GM12891 (cell line): ENCODE measurements at regions not wholly inside any gene's neighbourhood (a gene's known extent, or its start where the extent isn't known, plus 50 kb on each side); places are given as distances from the start of the nearest gene placed in this dataset.

Source experiments
- DNase-seq: peaks from one replicate; pipeline ENCODE4 v3.0.0; 2011; ENCODE audit warnings: low spot score; ENCODE audit not compliant: insufficient read length
- FAIRE-seq: peaks from 2 replicates; lab custom pipeline; 2011; peaks lifted over from hg19 to GRCh38; lab: Jason Lieb, UNC
- PAX5 ChIP-seq: IDR thresholded peaks from 2 replicates; pipeline ENCODE4 v1.6.1; 2011; ENCODE audit warnings: low read length, moderate library complexity, mild to moderate bottlenecking; ENCODE audit not compliant: insufficient read depth, severe bottlenecking
- POLR2A ChIP-seq: IDR thresholded peaks from 2 replicates; pipeline ENCODE4 v1.6.1; 2011; ENCODE audit warnings: low read depth, low read length, control low read depth
- POLR2AphosphoS5 ChIP-seq: IDR thresholded peaks from 2 replicates; pipeline ENCODE4 v1.6.1; 2011; ENCODE audit warnings: low read depth, low read length, control low read depth
- POU2F2 ChIP-seq: IDR thresholded peaks from 2 replicates; pipeline ENCODE4 v1.6.1; 2011; ENCODE audit warnings: low read depth, mild to moderate bottlenecking, control low read depth, low read length, moderate library complexity
- SPI1 ChIP-seq: IDR thresholded peaks from 2 replicates; pipeline ENCODE4 v1.6.1; 2011; ENCODE audit warnings: low read depth, low read length, control low read depth
- TAF1 ChIP-seq: IDR thresholded peaks from 2 replicates; pipeline ENCODE4 v1.6.1; 2011; ENCODE audit warnings: low read depth, low read length, control low read depth

DNA sequence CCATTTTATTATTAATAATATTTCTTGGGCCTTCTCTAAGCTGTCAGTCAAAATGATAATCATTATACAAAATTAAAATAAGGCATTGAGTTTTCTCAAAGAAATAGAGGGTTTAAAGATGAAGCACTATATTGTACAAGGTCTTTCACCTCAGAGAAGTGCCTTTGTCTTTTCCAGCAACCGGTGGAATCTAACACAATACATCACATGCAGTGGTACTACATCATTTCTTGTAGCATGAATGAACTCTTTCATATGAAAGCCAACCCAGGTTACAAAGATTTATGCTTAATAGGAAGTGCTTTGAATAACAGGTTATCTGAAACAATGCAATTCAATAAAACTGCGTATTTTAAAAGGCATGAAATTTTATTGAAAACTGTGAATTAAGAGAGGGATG is 1620.8 kb downstream of the PCDH9 start:
- TF ChIP-seq SPI1 (no peak), POLR2AphosphoS5 (no peak), PAX5 (no peak), TAF1 (no peak), POU2F2 (no peak), POLR2A (no peak)
- DNase-seq (no peak), FAIRE-seq (no peak)

DNA sequence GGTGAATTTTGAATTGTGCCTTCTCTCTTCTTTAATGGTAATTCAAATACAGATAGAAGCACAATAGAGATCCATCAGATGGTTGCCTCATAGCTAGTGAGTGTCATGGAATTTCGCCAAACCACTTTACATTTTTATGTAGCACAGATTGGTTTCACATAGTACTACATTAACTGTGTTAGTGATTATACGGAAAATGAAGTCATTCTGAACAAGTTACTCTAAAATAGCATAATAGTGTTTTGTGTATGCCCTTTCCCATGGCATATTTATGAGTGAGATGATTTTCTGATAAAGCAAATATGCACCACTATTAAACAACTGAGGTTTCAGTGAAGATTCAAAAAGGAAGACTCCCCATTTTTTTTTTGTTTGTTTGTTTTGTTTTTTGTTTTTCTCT is 1623.5 kb downstream of the PCDH9 start:
- FAIRE-seq (no peak), DNase-seq (no peak)
- TF ChIP-seq POLR2AphosphoS5, result no peak
- no peak for TF ChIP-seq SPI1
- TF ChIP-seq POU2F2, result no peak
- no peak for TF ChIP-seq POLR2A
- no peak for TF ChIP-seq TAF1
- no peak for TF ChIP-seq PAX5

DNA sequence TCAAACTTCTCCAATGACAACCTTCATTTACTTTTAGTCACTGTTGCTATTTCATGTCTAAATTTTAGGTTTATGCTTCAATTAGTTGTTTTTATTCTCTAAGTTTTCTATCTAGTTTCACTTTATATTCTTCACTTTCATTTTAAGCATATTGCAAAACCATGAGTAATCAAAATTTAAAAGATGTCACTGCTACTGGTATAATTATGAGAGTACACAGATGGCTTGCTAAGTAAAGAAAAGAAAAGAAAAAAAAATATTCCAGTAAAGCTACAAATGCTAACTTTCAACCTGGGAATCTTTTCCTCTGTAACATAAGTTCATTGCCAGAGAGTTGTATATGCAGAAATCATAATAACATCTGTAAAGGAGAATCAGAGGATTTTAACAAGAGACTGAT is 1624.7 kb downstream of the PCDH9 start:
- no peak for DNase-seq
- TF ChIP-seq TAF1 (no peak), PAX5 (no peak), SPI1 (no peak), POLR2AphosphoS5 (no peak), POU2F2 (no peak), POLR2A (no peak)
- no peak for FAIRE-seq

DNA sequence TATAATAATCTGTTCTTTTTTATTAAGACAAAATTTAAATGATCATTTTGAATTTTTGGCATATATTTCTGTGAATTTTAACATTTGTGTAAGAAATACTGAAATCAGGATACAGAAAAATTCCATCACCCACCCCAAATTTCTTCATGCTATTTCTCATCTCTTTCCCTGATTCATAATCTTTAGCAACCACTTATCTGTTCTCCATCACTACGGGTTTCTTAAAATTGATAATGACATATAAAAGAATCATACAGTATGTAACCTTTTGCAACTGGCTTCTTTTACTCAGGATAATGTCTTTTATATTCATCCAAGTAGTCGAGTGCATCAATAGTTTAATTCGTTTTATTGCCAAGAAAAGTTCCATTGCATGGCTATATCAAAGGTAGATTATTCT is 1627.0 kb downstream of the PCDH9 start:
- TF ChIP-seq SPI1, result no peak
- TF ChIP-seq PAX5, result no peak
- no peak for TF ChIP-seq TAF1
- no peak for TF ChIP-seq POLR2AphosphoS5
- TF ChIP-seq POU2F2, result no peak
- FAIRE-seq, result no peak
- no peak for DNase-seq

DNA sequence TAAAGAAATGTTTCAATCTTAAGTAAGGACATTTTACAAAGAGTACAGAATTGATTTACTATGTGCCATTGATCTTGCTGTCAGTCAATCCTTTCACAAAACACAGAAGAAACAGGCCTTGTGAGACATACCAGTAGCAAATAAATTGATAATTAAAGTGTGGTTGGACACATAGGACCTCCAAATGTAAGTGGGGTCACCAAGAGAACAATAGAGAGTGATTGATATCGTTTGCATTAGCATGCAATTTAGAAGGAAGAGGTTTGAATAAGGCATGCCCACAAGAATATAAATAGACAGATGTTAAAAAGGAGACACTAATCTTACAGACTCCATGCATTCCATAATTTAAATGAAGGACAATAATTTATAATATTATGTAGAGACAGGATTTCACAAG is 1628.3 kb downstream of the PCDH9 start:
- TF ChIP-seq PAX5 (no peak), POLR2A (no peak), POU2F2 (no peak), TAF1 (no peak), SPI1 (no peak), POLR2AphosphoS5 (no peak)
- FAIRE-seq (no peak), DNase-seq (no peak)

DNA sequence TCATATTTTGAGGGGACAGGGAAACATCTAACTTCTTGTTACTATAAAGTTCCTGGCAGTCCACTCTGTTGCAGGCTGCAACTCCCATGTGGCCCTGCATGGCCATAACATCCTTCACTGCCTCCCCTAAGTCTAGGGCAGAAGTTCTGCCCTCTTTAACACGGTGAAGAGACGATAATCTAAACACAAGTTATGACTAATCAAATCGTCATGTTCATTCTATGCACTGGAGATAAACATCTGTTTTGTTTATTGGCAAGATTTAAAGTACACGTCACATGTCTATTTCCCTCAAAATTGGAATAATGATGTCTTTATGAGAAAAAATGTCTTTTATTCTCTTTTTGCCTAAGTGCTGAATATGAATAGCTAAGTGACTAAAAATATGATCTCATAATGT is 1629.4 kb downstream of the PCDH9 start:
- no peak for DNase-seq
- TF ChIP-seq SPI1 (no peak), TAF1 (no peak), POLR2A (no peak), PAX5 (no peak), POU2F2 (no peak), POLR2AphosphoS5 (no peak)
- FAIRE-seq, result no peak

DNA sequence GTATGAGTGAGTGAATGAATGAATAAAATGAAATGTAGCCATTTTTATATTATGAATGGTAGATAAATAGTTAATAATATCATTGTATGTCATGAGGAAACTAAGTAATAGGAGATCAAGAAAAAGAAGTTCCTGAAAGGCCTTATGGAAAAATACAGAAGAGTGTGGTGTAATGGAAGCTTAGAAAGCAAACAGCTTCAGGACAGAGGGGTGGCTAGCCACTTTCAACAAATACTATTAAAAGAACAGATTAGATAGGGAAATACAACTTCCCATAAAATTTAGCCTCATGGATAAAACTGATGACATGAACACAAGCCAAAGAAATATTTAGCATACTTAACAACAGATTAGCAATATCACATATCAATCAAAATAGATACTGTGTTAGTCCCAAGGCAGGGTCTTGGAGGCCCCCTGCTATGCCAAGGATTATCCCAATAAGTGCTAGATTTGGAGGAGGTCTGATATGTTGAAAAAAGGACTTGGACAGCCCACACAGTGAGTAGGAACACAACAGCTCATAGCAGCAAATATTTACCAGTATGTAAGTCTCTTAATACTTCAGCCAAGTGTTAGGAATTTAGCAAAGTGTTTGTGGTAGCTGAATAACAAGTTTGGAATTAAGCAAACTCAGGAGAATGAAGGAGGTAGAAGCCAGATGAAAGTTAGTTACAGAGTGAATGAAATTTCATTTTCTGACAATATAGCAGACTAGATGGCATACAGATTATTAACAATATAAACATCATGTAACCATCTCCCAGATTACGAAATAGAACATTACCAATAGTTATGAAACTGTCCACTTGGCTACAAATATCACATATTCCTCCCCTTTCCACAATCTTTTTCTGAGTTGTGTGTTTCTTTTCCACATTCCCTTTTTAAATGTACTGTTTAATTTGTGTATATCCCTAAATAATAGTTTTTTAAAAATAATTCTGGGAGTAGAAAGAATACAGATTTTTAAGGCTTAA is 1632.0 kb downstream of the PCDH9 start:
- FAIRE-seq (no peak), DNase-seq (no peak)
- TF ChIP-seq POLR2A (no peak), TAF1 (no peak), PAX5 (no peak), POLR2AphosphoS5 (no peak), POU2F2 (no peak)

DNA sequence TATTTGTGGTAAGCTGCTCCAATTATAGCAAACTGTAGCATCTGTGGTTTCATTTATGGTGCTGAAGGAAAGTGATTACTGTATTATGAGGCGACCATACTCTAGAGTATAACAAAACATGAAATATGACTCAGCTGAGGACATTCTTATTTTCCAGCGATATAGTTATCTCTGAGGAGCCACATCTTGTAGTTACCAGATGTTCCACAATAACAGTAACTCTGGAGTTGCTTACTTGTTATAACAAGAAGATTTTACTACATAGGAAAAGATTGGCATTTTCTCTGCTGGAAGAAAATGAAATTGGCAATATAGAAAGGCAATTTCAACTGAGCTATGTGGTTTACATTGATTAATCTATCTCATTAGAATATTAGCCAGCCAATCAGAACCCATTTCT is 1634.2 kb downstream of the PCDH9 start:
- TF ChIP-seq POLR2AphosphoS5, result no peak
- no peak for TF ChIP-seq SPI1
- no peak for TF ChIP-seq TAF1
- TF ChIP-seq POLR2A, result no peak
- TF ChIP-seq PAX5, result no peak
- no peak for FAIRE-seq
- no peak for DNase-seq

DNA sequence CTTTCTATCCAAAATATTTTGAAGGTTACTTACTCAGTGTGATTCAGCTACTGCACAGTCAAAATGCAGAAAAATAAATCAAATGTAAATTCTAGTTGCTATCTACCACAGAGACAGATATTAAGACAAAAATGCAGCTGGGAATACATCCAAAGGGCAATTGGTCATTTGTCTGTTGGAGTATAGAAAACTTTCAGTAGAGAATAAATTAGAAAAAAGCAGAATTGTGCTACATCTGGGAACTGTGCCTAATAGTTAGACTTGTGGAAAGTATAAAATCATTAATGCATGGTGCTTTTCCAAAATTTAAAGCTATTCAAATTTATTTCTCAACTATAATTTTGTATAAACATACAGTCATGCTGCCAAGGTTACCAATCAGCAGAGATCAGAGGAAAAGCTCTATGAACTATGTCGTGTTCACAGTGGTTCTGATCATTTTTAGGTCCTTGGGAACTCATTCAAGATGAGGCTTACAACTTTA is 1635.8 kb downstream of the PCDH9 start:
- no peak for TF ChIP-seq SPI1
- no peak for TF ChIP-seq POU2F2
- no peak for TF ChIP-seq TAF1
- TF ChIP-seq PAX5, result no peak
- no peak for TF ChIP-seq POLR2AphosphoS5
- FAIRE-seq (no peak), DNase-seq (no peak)

DNA sequence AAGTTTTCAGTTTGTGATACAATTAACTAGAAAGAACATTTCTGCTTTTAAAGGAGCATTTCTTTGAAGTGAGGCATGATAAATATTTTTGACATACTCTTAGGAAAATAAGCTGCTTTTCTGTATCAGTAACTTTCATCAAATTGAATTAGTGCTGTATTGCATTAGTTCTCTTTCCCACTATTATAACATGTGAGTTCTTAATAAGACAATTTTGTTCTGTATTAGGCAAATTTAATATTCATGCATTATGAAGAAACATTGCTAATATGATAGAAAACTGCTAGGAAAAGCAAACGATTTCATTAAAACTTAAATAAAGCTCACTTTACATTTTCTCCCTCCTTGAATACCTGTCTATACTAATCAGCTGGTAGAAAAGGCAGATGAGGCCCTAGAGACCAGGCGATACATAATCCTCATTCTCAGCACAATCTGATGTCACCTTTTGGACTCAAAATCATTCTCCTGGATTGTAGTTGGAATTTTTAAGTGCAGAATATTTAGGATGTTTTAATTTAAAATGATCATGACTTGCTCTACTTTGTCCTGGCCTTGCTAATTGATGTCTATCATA is 1636.8 kb downstream of the PCDH9 start:
- FAIRE-seq (no peak), DNase-seq (no peak)
- no peak for TF ChIP-seq SPI1
- no peak for TF ChIP-seq POLR2AphosphoS5
- TF ChIP-seq PAX5, result no peak
